Fibroblast of villous mesenchyme (primary cell): ENCODE measurements at regions not wholly inside any gene's neighbourhood (a gene's known extent, or its start where the extent isn't known, plus 50 kb on each side); places are given as distances from the start of the nearest gene placed in this dataset.

ENCODE experiments used
- DNase-seq: peaks from one replicate; pipeline ENCODE4 v3.0.0-alpha.2; 2010; ENCODE audit warnings: low read depth
- H3K4me3 ChIP-seq: 2 replicates; pipeline ENCODE4 v1.5.1; 2011; ENCODE audit warnings: low read depth, mild to moderate bottlenecking, low read length
- TF ChIP-seq, protein P1 (sequence below): IDR thresholded peaks from 2 replicates; pipeline ENCODE4 v1.5.1; 2012; ENCODE audit warnings: low read depth, mild to moderate bottlenecking, low read length; ENCODE audit not compliant: insufficient read depth

DNA sequence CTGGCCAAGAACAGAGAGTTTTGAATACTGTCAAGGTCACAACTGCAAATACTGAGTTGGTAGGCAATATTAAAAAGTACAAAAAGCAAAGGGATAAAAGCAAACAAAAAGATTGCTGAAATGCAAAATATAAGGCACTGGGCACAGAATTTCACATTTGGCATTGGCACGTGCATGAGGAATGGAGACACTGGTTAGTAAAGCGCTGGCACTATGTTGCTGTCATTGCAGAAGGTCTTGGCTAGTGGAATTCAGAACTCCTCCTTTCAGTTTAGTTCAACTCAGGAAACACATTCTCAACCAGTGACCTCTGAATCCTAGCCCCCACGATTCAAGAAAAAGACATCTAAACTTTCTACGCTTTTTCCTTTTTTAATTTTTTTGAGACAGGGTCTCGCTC lies 111.8 kb upstream of the PSMD7 start:
- no peak overlapping the region for H3K4me3 ChIP-seq
- TF ChIP-seq, protein P1, sequence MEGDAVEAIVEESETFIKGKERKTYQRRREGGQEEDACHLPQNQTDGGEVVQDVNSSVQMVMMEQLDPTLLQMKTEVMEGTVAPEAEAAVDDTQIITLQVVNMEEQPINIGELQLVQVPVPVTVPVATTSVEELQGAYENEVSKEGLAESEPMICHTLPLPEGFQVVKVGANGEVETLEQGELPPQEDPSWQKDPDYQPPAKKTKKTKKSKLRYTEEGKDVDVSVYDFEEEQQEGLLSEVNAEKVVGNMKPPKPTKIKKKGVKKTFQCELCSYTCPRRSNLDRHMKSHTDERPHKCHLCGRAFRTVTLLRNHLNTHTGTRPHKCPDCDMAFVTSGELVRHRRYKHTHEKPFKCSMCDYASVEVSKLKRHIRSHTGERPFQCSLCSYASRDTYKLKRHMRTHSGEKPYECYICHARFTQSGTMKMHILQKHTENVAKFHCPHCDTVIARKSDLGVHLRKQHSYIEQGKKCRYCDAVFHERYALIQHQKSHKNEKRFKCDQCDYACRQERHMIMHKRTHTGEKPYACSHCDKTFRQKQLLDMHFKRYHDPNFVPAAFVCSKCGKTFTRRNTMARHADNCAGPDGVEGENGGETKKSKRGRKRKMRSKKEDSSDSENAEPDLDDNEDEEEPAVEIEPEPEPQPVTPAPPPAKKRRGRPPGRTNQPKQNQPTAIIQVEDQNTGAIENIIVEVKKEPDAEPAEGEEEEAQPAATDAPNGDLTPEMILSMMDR = no peak
- no peak for DNase-seq

DNA sequence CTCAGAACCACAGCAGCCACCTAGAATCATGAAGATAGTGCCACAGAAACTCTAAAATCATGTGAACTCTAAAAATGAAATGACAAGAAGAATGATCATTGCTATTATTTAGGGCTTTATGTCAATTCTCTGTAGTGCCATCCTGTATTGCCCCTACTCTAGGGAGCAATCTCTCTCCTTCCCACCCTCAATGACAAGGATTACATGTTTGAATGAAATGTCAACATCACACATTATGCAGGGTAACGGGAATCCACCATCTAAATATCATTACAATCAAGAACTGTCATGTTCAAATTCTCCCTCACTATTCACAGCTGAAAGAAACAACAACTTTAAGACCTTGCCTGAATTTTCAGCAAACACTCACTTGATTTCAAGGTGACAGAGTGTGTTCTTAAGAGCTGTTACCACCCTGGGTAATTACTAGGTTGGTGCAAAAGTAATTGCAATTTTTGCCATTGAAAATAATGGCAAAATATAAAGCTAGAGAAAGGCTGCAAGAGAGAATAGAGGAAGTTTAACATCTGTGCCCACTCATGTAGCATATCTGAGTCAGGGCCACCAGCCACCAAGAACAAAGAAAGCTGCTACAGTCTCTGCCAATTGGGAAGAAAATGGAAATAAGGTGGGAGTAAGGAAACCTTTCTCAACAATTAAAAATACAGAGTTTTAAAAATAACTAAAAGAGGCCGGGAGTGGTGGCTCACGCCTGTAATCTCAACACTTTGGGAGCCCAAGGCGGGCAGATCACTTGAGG lies 112.8 kb upstream of the PSMD7 start:
- TF ChIP-seq, protein P1 = no peak
- no peak for DNase-seq
- H3K4me3 ChIP-seq = no peak overlapping the region

DNA sequence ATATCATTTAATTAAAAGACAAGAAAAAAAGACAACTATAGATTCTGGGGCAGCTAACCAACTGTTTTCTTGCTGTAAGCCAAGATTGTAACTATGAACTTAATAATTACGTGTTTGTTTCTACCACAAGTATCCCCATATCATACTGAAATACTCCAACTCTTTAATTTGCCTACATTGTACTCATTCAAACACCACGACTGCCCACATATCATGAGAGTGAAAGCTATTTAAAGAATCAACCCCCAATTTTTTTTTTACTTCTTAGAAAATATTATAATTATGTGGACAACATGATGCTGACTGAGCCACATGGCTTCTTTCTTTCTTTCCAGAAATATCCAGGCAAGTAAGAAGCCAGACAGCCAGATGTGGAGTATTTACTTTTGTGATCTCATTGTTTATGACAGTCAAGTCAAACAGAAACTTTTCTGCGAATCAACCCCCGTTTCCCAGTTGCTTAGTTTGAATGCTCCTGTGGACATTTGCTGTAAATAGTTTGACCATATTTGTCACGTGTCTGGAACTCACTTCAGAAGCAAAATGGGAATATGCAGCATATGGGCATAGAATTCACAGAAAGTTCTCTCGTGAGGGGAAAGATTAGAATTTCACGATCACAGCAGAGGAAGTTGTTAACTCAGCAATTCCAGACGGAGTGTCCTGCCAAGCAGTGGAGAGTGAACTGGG lies 126.8 kb upstream of the PSMD7 start:
- peak overlapping the region; percentile 38 for H3K4me3 ChIP-seq
- TF ChIP-seq, protein P1 = no peak
- peak; percentile 70 for DNase-seq

DNA sequence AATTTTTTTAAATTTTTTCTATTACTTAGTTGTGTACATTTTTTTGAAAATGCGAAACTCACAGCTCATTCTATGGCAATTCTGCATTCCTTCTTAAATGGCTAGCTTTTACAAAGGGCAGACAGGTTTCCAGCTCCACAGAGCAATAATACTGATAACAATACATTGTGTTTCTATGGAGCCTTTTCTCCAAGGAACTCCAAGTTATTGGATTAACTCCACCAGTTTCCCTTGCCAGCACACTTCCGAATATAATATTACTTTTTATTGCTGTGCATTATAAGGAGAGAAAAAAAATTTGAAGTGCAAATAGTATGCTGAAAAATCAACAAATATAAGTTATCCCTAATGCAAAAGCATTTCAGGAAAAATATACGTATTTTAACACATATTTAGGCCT lies 127.5 kb upstream of the PSMD7 start:
- no peak overlapping the region for H3K4me3 ChIP-seq
- TF ChIP-seq, protein P1 = no peak
- DNase-seq = no peak

DNA sequence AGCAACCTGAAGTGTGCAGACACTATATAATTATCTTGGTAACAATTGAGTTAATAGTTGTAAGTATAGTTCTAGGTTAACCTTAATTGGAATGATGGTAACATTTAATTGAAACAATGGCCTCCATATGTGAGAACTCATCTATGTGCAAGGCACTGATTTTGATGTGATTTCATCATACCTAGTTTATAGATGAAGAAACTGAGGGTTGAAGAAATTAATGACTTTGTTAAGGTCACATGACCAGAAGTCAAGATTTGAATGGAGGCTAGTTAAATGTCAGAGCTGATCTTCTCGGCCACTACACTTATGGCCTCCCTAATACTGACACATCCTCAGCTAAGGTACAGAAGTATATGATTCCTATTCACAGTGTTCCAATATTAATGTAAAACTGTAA lies 128.2 kb upstream of the PSMD7 start:
- no peak for DNase-seq
- H3K4me3 ChIP-seq = no peak overlapping the region
- TF ChIP-seq, protein P1 = no peak

DNA sequence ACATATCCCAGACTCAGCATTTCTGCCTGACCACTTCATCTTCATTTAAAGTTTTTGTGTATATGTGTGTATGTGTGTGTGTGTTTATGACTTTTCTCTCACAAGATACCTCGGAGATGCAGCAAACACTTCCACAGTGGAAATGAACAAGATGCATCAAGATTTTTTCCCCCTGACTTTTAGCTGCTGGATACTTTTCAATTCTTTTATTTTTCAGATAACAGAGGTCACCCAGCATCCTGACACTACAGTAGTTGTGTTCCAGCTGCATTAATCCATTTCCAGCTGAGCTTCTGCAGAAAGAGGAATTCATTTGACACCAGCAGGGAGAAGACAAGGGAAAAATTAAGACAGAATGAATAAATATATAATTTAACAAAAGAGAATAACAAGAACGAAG lies 130.2 kb upstream of the PSMD7 start:
- DNase-seq = no peak
- TF ChIP-seq, protein P1 = no peak
- no peak overlapping the region for H3K4me3 ChIP-seq
